ENCODE measurements at regions not wholly inside any gene's neighbourhood (a gene's known extent, or its start where the extent isn't known, plus 50 kb on each side); places are given as distances from the start of the nearest gene placed in this dataset.

DNA sequence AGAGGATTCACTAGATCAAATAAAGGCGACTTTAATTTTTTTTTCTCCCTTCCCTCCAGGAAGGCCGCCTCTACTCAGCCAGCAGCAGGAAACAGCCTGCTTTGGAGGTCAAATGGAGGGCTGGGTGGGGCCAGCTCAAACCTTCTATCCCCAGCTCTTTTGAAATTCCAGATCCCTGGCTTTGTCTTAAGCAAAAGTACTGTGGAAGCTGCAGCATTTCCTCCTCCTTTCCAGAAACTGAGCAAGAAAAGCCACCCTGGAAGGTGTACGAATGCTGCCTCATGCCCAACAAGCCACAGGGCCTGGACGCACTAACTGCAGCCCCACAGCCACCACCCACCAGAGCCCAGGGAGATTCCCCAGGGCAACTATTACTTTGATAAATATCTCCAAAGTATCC, 55.1 kb upstream of the ZCCHC13 start:
- H3K9me3 ChIP-seq (ENCODE audit: low read depth) = no peaks in the 10 kb centered on the region
- no peaks in the 10 kb centered on the region for H3K36me3 ChIP-seq (replicated peaks; ENCODE audit: insufficient read depth, low read depth)
- no peak overlapping the region for H3K4me2 ChIP-seq
- no peaks in the 10 kb centered on the region for H3K27me3 ChIP-seq
- H2AFZ ChIP-seq = no peak overlapping the region
- H3K79me2 ChIP-seq = peaks cover 7% of the 10 kb centered on the region
- DNase-seq (ENCODE audit: low spot score) = peak; percentile 18
- H3K27ac ChIP-seq = peak overlapping the region; percentile 71
- no peaks in the 10 kb centered on the region for H4K20me1 ChIP-seq (ENCODE audit: insufficient read depth, poor library complexity, severe bottlenecking)
- TF ChIP-seq, protein P1, sequence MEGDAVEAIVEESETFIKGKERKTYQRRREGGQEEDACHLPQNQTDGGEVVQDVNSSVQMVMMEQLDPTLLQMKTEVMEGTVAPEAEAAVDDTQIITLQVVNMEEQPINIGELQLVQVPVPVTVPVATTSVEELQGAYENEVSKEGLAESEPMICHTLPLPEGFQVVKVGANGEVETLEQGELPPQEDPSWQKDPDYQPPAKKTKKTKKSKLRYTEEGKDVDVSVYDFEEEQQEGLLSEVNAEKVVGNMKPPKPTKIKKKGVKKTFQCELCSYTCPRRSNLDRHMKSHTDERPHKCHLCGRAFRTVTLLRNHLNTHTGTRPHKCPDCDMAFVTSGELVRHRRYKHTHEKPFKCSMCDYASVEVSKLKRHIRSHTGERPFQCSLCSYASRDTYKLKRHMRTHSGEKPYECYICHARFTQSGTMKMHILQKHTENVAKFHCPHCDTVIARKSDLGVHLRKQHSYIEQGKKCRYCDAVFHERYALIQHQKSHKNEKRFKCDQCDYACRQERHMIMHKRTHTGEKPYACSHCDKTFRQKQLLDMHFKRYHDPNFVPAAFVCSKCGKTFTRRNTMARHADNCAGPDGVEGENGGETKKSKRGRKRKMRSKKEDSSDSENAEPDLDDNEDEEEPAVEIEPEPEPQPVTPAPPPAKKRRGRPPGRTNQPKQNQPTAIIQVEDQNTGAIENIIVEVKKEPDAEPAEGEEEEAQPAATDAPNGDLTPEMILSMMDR (IDR thresholded peaks at IDR 0.05; ENCODE audit: poor library complexity) = no peak
- TF ChIP-seq EZH2 (IDR thresholded peaks at IDR 0.05; ENCODE audit: borderline replicate concordance) (no peak), EZH2phosphoT487 (IDR thresholded peaks at IDR 0.05; ENCODE audit: low read depth, severe bottlenecking, unreplicated experiment) (no peak)
- no peak overlapping the region for H3K4me3 ChIP-seq
- H3K9me2 ChIP-seq (replicated peaks; ENCODE audit: insufficient read depth) = no peaks in the 10 kb centered on the region
- WGBS (ENCODE audit: low lambda C conversion rate, missing lambda C conversion rate) = 60% methylated on average over 4 of the region's 4 CpGs
- H3K4me1 ChIP-seq (ENCODE audit: insufficient read depth) = no peaks in the 10 kb centered on the region

DNA sequence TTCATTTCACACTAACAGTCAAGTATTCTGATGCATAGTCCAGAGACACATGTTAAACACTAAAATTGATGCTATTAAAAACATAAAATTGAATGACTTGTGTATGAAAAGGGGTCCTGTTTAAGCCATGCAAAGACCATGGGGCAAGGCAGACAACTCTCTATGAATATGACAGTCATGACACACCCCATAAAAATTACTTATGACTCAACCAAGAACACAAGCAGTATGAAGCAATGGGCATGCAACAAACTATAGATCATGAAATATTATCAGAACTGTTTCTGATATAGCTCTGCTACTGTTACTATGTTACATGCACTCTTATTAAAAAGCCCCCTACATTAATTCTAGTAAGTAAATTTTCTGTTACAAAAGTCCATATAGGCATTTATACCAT, 57.5 kb upstream of the ZCCHC13 start:
- H3K9me2 ChIP-seq (replicated peaks; ENCODE audit: insufficient read depth) = no peaks in the 10 kb centered on the region
- peaks cover 7% of the 10 kb centered on the region for H3K79me2 ChIP-seq
- H3K27ac ChIP-seq = no peak overlapping the region
- H3K4me1 ChIP-seq (ENCODE audit: insufficient read depth) = no peaks in the 10 kb centered on the region
- no peaks in the 10 kb centered on the region for H3K36me3 ChIP-seq (replicated peaks; ENCODE audit: insufficient read depth, low read depth)
- TF ChIP-seq EZH2 (IDR thresholded peaks at IDR 0.05; ENCODE audit: borderline replicate concordance) (no peak), EZH2phosphoT487 (IDR thresholded peaks at IDR 0.05; ENCODE audit: low read depth, severe bottlenecking, unreplicated experiment) (no peak)
- TF ChIP-seq, protein P1 (IDR thresholded peaks at IDR 0.05; ENCODE audit: poor library complexity) = no peak
- no peaks in the 10 kb centered on the region for H3K27me3 ChIP-seq
- no peaks in the 10 kb centered on the region for H3K9me3 ChIP-seq (ENCODE audit: low read depth)
- no peak overlapping the region for H3K4me3 ChIP-seq
- no peak for DNase-seq (ENCODE audit: low spot score)
- no peak overlapping the region for H3K4me2 ChIP-seq
- H2AFZ ChIP-seq = no peak overlapping the region
- no peaks in the 10 kb centered on the region for H4K20me1 ChIP-seq (ENCODE audit: insufficient read depth, poor library complexity, severe bottlenecking)

DNA sequence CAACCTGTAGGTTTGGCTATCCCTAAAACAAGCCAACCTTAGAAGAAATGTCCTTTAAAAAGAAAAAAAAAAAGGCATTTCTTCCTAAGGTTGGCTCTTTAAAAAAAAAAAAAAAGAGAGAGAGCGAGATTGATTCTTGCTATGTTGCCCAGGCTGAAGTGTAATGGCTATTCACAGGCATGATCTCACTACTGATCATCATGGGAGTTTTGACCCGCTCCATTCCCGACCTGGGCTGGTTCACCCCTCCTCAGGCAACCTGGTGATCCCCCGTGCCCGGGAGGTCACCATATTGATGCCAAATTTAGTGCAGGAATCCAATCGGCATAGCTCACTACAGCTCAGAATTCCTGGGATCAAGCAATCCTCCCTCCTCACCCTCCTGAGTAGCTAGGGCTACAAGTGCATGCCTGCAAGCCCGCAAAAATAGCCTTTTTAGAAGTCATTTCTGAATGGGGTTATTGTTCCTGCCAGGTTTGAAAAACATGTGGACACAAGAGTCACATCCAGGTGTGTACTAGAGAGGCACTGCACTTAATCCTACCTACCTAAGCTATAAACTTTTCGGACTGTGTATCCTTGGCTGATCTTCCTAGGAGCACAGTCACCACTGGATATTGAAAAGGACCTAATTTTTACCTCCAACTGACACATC, 61.4 kb upstream of the ZCCHC13 start:
- peaks cover 7% of the 10 kb centered on the region for H3K79me2 ChIP-seq
- no peak overlapping the region for H3K4me2 ChIP-seq
- no peaks in the 10 kb centered on the region for H3K36me3 ChIP-seq (replicated peaks; ENCODE audit: insufficient read depth, low read depth)
- H3K4me3 ChIP-seq = no peak overlapping the region
- no peaks in the 10 kb centered on the region for H3K4me1 ChIP-seq (ENCODE audit: insufficient read depth)
- H4K20me1 ChIP-seq (ENCODE audit: insufficient read depth, poor library complexity, severe bottlenecking) = no peaks in the 10 kb centered on the region
- H3K27ac ChIP-seq = no peak overlapping the region
- no peaks in the 10 kb centered on the region for H3K27me3 ChIP-seq
- WGBS (ENCODE audit: low lambda C conversion rate, missing lambda C conversion rate) = 75% methylated on average over 8 of the region's 8 CpGs
- TF ChIP-seq, protein P1 (IDR thresholded peaks at IDR 0.05; ENCODE audit: poor library complexity) = no peak
- TF ChIP-seq EZH2 (IDR thresholded peaks at IDR 0.05; ENCODE audit: borderline replicate concordance) = no peak
- no peak for TF ChIP-seq EZH2phosphoT487 (IDR thresholded peaks at IDR 0.05; ENCODE audit: low read depth, severe bottlenecking, unreplicated experiment)
- H2AFZ ChIP-seq = no peak overlapping the region
- DNase-seq (ENCODE audit: low spot score) = no peak
- H3K9me3 ChIP-seq (ENCODE audit: low read depth) = no peaks in the 10 kb centered on the region
- H3K9me2 ChIP-seq (replicated peaks; ENCODE audit: insufficient read depth) = no peaks in the 10 kb centered on the region

DNA sequence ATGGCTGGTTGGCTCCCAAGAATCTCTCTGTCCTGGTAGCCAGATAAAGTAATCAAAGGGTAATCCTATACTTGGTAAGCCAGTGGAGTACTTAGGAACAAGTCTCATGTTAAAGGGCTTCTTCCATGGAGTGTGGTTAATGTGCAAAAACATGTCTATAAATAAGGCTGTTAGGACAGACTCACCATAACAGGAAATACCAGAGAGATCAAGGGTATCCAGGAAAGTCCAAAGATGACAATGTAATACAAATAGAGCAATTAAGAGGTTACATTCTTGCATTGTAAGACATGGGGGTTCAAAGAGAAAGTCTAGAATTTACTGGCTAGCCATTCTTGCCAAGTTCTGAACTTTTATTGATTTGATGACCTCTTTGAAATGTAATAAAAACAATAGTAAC, 61.9 kb upstream of the ZCCHC13 start:
- Histone ChIP-seq H3K27ac (peak overlapping the region; percentile 27), H3K4me2 (no peak overlapping the region)
- no peak for TF ChIP-seq EZH2phosphoT487 (IDR thresholded peaks at IDR 0.05; ENCODE audit: low read depth, severe bottlenecking, unreplicated experiment)
- TF ChIP-seq, protein P1 (IDR thresholded peaks at IDR 0.05; ENCODE audit: poor library complexity) = no peak
- no peak for TF ChIP-seq EZH2 (IDR thresholded peaks at IDR 0.05; ENCODE audit: borderline replicate concordance)

More for the DNA sequence above, 61.9 kb upstream of the ZCCHC13 start:
- Histone ChIP-seq H3K4me3 (no peak overlapping the region), H3K9me3 (ENCODE audit: low read depth) (no peaks in the 10 kb centered on the region), H3K27me3 (no peaks in the 10 kb centered on the region), H4K20me1 (ENCODE audit: insufficient read depth, poor library complexity, severe bottlenecking) (no peaks in the 10 kb centered on the region), H3K79me2 (peaks cover 5% of the 10 kb centered on the region), H3K36me3 (replicated peaks; ENCODE audit: insufficient read depth, low read depth) (no peaks in the 10 kb centered on the region), H2AFZ (no peak overlapping the region), H3K4me1 (ENCODE audit: insufficient read depth) (no peaks in the 10 kb centered on the region), H3K9me2 (replicated peaks; ENCODE audit: insufficient read depth) (no peaks in the 10 kb centered on the region)
- DNase-seq (ENCODE audit: low spot score) = no peak

All from hepatocyte (in vitro differentiated cells).